Activated CD8-positive, alpha-beta T cell treated with anti-CD3 and anti-CD28 coated beads for 36 hours (primary cell): ENCODE measurements at regions not wholly inside any gene's neighbourhood (a gene's known extent, or its start where the extent isn't known, plus 50 kb on each side); places are given as distances from the start of the nearest gene placed in this dataset.

Experiments
- ATAC-seq: fragments of 200-7000 bp; cut with Tn5 transposase; one replicate; pipeline ENCODE4 v1.10.0; 2021; ENCODE audit warnings: mild to moderate bottlenecking, moderate library complexity
- CTCF ChIA-PET: fragments of 350-600 bp; sonication (Branson Sonifier 250); formaldehyde crosslinking; loops from one replicate; lab custom pipeline; 2021; ENCODE audit warnings: antibody characterized with exemption; lab: Charles Lee
- POLR2A ChIA-PET: fragments of 350-600 bp; sonication (Branson Sonifier 250); formaldehyde crosslinking; loops from one replicate; lab custom pipeline; 2021; ENCODE audit warnings: antibody characterized with exemption; lab: Charles Lee
- DNase-seq: peaks from one replicate; pipeline ENCODE4 v3.0.0-alpha.2; 2020
- H3K27ac Mint-ChIP-seq: one replicate; pipeline ENCODE4 v1.8.0; 2021; ENCODE audit warnings: mild to moderate bottlenecking, mixed read lengths
- H3K27me3 Mint-ChIP-seq: one replicate; pipeline ENCODE4 v1.8.0; 2021; ENCODE audit warnings: mixed read lengths
- H3K36me3 Mint-ChIP-seq: one replicate; pipeline ENCODE4 v1.8.0; 2021; ENCODE audit warnings: low read depth, mixed read lengths
- H3K4me1 Mint-ChIP-seq: one replicate; pipeline ENCODE4 v1.8.0; 2021; ENCODE audit warnings: low read depth, mixed read lengths
- H3K4me3 Mint-ChIP-seq: one replicate; pipeline ENCODE4 v1.8.0; 2021; ENCODE audit warnings: mild to moderate bottlenecking, moderate library complexity, mixed read lengths
- H3K9me3 Mint-ChIP-seq: one replicate; pipeline ENCODE4 v1.8.0; 2021; ENCODE audit warnings: mixed read lengths
- CTCF ChIP-seq: fragments of 200-600 bp; IDR thresholded peaks from one replicate; pipeline ENCODE4 v1.8.0; 2022; ENCODE audit warnings: antibody characterized with exemption, mild to moderate bottlenecking
- intact Hi-C: fragments of 100-400 bp; cut with micrococcal nuclease; formaldehyde crosslinking; loops from one replicate; pipeline ENCODE4 v1.10.0; 2022

- DNase-seq = no peak
- Mint-ChIP-seq H3K36me3 (no peaks in the 10 kb centered on the region), H3K4me1 (no peaks in the 10 kb centered on the region), H3K27ac (no peak overlapping the region), H3K9me3 (peaks cover 1% of the 10 kb centered on the region), H3K27me3 (no peaks in the 10 kb centered on the region), H3K4me3 (no peak overlapping the region)
- no peak for TF ChIP-seq CTCF
- POLR2A ChIA-PET = no interaction called here
- ATAC-seq = no peak
- CTCF ChIA-PET = no interaction called here
- intact Hi-C loops = no loop called here
Observed at GRCh38 chr2:107086497-107086896, 200.5 kb upstream of the ST6GAL2 start.

GRCh38 chr2:107088156-107088555 lies 202.2 kb upstream of the ST6GAL2 start:
- H3K4me1 Mint-ChIP-seq = no peaks in the 10 kb centered on the region
- POLR2A ChIA-PET = no interaction called here

GRCh38 chr2:107091163-107091864 lies 205.3 kb upstream of the ST6GAL2 start:
- Mint-ChIP-seq H3K36me3 (no peaks in the 10 kb centered on the region), H3K4me3 (no peak overlapping the region), H3K4me1 (no peaks in the 10 kb centered on the region), H3K27me3 (no peaks in the 10 kb centered on the region), H3K27ac (no peak overlapping the region), H3K9me3 (peaks cover 1% of the 10 kb centered on the region)
- DNase-seq = no peak
- intact Hi-C loops = no loop called here
- TF ChIP-seq CTCF = no peak
- no peak for ATAC-seq
- ChIA-PET CTCF (no interaction called here), POLR2A (no interaction called here)

More at GRCh38 chr2:107088156-107088555, 202.2 kb upstream of the ST6GAL2 start:
- peaks cover 1% of the 10 kb centered on the region for H3K9me3 Mint-ChIP-seq
- no peaks in the 10 kb centered on the region for H3K36me3 Mint-ChIP-seq
- no peaks in the 10 kb centered on the region for H3K27me3 Mint-ChIP-seq
- intact Hi-C loops = no loop called here
- TF ChIP-seq CTCF = no peak
- H3K27ac Mint-ChIP-seq = no peak overlapping the region
- DNase-seq (no peak), ATAC-seq (no peak)
- H3K4me3 Mint-ChIP-seq = no peak overlapping the region
- CTCF ChIA-PET = no interaction called here

- Mint-ChIP-seq H3K27ac (no peak overlapping the region), H3K9me3 (no peaks in the 10 kb centered on the region), H3K4me1 (no peaks in the 10 kb centered on the region), H3K36me3 (no peaks in the 10 kb centered on the region), H3K4me3 (no peak overlapping the region), H3K27me3 (no peaks in the 10 kb centered on the region)
- no peak for TF ChIP-seq CTCF
- intact Hi-C loops = no loop called here
- CTCF ChIA-PET = no interaction called here
- DNase-seq = no peak
- no peak for ATAC-seq
- POLR2A ChIA-PET = no interaction called here
Observed at GRCh38 chr2:107093426-107093957, 207.5 kb upstream of the ST6GAL2 start.

GRCh38 chr2:107094450-107094986 lies 208.6 kb upstream of the ST6GAL2 start:
- no peaks in the 10 kb centered on the region for H3K36me3 Mint-ChIP-seq
- ChIA-PET CTCF (no interaction called here), POLR2A (no interaction called here)
- H3K4me1 Mint-ChIP-seq = no peaks in the 10 kb centered on the region
- H3K9me3 Mint-ChIP-seq = no peaks in the 10 kb centered on the region
- H3K27me3 Mint-ChIP-seq = no peaks in the 10 kb centered on the region
- TF ChIP-seq CTCF = no peak
- intact Hi-C loops = no loop called here
- H3K27ac Mint-ChIP-seq = no peak overlapping the region
- no peak for DNase-seq
- H3K4me3 Mint-ChIP-seq = no peak overlapping the region
- ATAC-seq = no peak
